ENCODE measurements at regions not wholly inside any gene's neighbourhood (a gene's known extent, or its start where the extent isn't known, plus 50 kb on each side); places are given as distances from the start of the nearest gene placed in this dataset.
A peak's percentile ranks its signal among the peaks of the same experiment; 100 is the strongest.

DNA sequence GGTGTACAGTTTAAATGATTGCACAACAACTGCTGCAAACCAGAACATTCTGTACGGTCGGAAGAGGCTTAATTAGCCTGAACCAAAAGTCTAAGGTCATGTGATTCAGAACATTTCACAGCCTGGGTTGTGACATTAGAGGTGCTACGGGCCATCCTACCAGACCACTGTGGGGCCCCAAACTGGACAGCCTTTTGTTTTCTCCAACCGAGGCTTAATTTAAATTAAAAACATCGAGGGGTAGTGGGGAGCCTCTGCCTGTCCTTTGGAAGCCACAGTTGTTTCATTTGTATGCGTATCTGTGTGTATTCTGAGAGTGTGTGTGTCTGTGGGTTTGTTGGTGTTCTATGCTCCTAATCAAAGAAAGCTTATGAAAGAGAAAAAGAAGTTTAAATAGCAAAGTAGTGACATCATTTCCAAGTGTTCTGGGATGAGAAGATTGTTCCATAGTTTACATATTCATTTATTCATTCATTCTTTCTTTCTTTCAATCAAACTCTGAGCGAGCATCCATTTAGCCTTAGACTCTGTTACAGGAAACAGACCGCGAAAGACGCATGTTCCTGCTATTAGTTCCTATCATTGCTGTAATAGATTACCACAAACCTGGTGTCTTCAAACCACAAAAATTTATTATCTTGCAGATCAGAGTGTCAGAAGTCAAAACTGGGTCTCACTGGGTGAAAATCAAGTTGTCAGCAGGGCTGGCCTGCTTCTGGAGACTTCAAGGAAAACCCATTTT, 444.8 kb downstream of the FOXO1 start:
- peak; percentile 89 for DNase-seq (ENCODE audit: low read depth)

DNA sequence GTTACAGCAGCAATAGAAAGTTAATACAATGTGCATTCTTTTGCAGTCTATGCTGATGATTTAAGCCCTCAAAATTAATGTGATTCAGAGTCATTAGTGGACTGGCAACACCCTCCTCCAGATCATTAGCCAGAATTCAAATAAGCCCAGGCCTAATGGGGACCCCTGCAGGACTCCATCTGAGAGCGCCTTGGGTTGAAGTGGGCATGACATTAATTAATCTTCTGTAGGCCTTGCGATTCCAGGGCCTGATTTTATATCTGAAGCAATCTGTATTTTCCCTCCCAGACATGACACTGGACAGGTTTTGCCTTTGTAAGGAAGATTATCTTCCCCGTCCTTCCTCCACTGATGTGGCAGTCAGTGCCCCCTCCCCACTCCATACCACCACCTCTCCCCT, 442.9 kb downstream of the FOXO1 start:
- no peak for DNase-seq (ENCODE audit: low read depth)

- peak; percentile 24 for DNase-seq (ENCODE audit: low read depth)
These were observed 437.9 kb downstream of the FOXO1 start for GRCh38 chr13:40228496-40228895.

GRCh38 chr13:40228990-40229389, 437.5 kb downstream of the FOXO1 start:
- DNase-seq (ENCODE audit: low read depth) = no peak

DNA sequence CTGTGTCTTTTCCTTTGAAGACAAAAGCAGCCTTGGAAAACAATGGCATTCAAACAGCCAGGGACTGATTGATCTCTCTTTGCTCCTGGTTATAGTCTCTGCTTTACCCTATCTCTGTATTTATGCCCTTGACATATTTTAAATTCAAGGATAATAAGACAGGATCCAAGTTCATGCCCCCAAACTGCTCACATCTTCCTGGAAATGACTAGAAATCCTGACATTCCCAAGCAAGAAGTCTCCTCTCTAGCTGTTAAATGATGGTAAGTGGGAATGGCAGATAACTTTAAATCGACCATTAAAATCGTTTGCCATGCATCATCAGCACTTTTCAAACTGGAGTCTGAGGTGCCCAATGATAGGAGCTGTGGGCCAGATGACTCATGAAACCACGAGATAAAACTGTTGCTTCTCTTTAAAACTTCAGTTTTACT, 435.6 kb downstream of the FOXO1 start:
- no peak for DNase-seq (ENCODE audit: low read depth)

DNA sequence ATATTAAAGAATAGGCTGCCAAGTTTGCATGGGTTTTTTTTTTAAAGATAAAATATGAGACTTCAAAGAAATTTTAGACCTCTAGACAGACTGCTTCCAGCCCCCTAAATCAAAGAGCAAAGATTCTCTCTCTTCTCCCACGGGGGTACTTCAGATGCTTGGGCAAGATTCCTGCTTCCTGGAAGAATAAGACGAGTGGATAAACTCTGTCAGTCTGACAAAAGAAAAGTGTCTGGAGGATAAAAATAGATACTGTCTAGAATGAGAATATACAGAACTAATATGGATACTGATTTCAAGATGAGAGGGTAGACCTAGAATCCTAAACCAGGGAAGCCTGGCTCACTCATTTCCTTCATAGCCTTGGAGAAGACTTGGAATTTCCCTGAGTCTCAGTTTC, 435.1 kb downstream of the FOXO1 start:
- no peak for DNase-seq (ENCODE audit: low read depth)

DNA sequence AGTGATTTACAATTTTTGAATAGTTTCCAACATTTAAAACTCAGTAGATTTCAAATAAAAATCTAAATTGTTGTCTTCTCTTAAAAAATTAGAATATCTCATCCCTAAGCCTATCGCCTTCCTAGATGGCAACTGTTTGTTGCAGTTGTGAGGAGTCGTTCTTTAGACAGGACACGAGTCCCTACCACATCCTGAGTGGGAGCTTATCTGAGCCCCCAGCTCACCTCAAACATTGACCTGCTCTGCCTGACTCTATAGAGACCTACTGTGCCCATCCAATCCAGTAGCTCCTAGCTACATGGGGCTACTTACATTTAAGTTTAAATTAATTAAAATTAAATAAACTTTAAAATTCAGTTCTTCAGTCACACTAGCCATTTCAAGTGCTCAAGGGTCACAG, 434.7 kb downstream of the FOXO1 start:
- DNase-seq (ENCODE audit: low read depth) = no peak

- no peak for DNase-seq (ENCODE audit: low read depth)
These were observed 434.0 kb downstream of the FOXO1 start for GRCh38 chr13:40232311-40233040.

DNA sequence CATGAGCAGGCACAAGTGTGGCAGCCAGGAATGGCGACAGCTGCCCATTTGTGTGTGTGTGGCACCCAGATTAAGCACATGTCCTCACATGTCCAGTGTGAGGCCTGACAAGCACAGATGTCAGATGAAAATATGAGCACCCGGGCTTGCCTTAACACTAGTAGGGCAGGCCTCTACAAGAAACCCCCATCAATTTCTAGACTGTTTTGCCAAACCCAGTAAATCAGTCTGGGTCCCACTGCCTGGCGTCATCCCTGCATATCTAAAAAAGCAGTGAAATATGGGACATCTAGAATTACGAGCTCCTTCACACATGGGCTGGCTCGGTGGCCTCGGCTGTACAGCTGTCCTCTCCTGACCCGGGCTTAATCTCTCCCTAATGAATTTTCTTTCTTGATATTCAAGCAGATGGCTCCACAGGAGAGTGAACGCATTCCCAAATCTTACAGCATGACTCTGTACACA, 432.7 kb downstream of the FOXO1 start:
- no peak for DNase-seq (ENCODE audit: low read depth)

DNA sequence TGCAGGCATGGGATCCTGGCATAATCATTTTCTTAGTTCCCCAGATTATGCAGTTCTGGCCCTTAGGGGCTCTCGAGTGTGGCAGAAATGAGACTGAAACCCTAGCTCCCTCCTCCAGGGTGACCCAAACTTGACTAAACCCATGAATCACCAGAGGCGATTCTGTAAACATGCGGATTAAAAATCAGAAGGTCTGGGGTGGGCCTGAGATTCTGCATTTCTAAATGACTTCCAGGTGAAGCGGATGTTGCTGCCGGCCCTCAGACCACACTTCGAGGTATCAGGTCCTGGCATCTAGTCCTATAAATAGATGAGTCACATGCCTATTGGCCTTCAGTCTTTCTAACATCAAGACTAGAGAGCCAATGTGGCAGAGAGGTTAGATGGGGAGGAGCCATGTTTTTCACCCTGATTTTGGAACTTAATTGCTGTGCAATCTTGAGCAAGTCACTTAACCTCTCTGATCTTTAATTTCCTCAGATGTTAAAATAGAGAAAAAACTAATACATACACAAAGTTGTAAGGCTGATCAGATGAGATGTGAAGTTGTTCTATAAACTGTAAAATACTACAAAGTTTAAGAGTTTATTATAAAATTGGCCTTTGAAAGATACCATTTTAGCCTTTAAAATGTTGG, 431.2 kb downstream of the FOXO1 start:
- peak; percentile 72 for DNase-seq (ENCODE audit: low read depth)

- peak; percentile 55 for DNase-seq (ENCODE audit: low read depth)
These were observed 429.8 kb downstream of the FOXO1 start for GRCh38 chr13:40236566-40237168.

DNA sequence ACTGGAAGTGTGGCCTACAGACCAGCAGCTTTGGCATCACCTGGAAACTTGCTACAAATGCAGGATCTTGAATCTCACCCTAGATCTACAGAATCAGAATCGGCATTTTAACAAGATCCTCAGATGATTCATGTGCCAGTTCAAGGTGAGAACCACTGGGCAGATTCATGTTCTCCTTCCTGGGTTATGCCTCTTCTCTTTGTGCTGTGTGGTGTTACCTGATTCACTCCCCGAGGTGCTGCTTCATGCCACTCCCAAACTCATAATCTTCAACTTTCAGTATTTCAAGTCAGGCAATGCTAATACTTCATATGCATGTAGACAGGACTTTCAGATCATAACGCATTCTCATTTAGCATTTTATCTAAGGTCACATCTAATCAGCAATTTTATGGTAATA, 427.7 kb downstream of the FOXO1 start:
- no peak for DNase-seq (ENCODE audit: low read depth)

DNA sequence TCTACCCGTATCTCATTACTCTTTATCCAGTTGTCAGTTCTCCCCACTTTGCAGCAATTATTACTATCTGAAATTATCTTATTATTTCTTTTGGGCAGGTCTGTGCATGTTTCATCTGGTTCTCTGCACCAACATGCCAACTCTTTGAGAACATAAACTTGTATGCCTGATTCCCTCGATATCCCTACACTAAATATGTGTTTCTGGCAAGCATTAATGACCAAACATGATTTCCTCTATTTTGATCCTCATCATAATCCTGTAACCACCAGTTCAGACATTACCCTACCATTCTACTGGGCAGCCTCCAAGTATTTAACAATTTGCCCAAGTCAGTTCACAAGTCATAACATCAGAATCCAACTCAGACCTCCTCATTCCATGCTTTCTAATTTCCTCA, 426.1 kb downstream of the FOXO1 start:
- DNase-seq (ENCODE audit: low read depth) = no peak

DNA sequence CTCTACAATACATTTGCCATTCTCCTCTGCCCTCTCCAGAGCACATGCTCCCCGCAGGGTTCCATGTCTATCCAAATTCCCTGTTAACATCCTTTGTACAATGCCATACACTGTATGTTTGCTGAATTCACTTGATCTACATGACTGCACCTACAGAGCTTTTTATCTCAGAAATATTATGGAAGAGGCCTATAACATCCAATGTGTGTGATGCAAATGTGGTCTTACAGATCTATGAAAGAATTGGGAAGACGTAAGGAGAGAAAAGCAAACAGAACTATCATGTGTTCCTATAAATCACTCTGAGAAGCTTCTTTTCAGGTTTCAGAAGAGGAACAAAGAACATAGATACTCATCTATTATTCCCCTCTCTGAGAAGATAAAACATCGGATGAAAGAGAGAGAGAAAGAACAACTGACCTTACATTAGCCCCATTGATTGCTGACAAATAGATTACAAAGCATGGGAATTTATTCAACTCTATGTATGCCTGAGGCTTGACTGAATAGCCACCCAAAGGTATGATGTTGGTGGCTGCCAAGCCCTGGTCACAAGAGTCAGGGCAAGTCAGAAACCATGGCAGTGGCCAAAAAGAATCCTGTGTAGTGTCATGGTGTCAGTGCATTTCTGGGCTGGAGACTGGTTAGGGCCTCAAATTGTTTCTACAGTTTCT, 425.2 kb downstream of the FOXO1 start:
- DNase-seq (ENCODE audit: low read depth) = no peak

DNA sequence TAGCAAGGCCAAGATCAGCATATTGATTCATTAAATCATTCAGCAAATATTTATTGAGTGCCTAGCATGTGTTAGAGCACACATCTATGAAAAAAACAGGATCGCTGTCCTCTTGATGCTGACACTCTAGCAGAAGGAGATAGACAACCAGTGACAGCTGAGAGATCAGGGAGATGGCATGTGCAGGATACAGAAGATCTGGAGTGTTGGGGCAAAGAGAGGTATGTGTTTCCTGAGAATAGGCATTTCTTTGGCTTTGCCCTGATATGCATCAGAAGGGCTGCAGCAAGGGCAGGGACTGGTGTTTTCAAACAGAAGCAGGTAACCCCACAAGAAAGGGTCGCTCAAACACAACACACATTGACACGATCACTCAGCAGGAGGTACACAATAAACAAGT, 423.4 kb downstream of the FOXO1 start:
- no peak for DNase-seq (ENCODE audit: low read depth)

DNA sequence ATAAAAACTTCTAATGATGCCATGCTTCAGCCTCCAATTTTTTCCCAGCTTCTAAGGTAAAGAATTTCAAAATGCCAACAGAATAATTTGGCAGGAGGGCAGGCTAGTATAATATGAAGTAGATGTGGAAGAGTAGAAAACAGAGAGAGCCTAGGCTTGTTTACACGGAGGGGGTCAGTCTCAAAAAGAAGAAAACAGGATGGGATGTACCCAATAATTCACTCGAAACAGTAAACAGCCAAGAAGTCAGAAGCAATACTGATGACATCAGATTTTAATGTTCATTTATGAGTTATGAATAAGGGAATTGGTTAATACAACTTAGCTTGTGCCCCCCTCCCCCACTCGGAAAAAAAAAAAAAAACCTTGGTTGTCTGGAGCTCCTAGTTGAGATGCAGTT, 422.5 kb downstream of the FOXO1 start:
- DNase-seq (ENCODE audit: low read depth) = no peak

DNA sequence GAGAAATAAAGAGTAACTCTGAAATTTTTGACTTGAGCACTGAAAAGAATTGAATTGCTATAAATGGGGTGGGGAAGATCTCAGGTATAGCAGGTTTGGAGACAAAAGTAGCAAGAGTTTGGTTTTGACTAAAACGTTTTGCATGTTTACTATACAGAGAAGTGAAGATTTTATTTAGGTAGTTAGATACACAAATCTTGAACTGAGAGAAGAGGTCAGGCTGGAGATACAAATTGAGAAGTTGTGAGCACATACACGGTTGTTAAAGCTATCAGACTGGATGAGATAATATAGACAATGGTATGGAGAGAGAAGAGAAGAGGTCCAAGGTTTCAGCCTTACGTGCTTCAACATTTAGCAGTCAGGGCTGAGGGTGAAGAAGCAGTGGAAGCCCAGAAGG, 420.9 kb downstream of the FOXO1 start:
- DNase-seq (ENCODE audit: low read depth) = no peak

DNA sequence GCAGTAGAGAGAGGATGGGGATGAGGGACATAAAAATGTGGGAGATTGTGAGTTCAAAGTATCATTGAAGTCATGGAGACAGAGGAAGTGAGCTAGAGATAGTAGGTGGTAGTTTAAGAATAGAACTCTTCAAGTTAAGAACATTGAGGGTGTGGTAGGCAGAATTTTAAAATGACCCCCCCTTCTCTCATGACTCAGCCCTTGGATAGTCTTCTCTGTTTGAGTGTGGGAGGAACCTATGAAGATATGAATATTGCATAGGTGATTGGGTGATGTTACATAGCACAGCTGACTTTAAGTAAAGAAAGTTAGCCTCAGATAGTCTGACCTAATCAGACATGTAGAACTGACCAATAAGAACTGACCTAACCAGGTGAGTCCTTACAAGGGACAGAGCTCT, 418.6 kb downstream of the FOXO1 start:
- no peak for DNase-seq (ENCODE audit: low read depth)

DNA sequence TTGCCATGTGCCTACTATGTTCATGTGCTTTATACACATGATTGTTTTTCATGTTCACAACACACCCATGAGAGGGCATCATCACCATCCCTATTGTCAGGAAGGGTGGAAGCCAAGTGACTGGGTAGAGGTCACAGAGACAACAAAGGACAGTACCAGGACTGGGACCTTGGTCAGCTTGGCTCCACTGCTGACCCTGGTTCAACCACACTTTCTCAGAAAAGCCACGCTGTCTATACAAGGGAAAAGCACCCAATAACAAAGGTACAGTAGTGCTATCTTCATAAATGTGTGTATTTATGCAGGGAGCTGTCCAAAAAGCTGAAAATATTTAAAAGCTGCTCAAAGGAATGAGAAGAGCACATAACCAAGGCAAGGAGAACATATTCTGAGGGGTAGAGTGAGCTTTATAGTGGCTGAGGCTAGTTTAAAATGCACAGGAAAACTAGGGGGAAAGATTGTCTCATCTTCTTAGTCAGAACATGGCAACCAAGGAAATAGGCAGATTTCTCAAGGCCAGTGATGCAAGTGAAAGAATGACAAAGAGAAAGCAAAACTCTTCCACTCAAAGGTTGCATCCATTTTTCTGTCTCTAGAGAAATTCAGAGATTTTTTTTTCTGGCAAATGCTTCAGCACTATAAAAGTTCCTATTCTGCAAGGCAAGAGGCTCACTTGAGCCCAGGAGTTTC, 415.0 kb downstream of the FOXO1 start:
- DNase-seq (ENCODE audit: low read depth) = peak; percentile 5

GRCh38 chr13:40252241-40252640, 414.2 kb downstream of the FOXO1 start:
- no peak for DNase-seq (ENCODE audit: low read depth)

- no peak for DNase-seq (ENCODE audit: low read depth)
These were observed 413.8 kb downstream of the FOXO1 start for GRCh38 chr13:40252676-40253075.

DNA sequence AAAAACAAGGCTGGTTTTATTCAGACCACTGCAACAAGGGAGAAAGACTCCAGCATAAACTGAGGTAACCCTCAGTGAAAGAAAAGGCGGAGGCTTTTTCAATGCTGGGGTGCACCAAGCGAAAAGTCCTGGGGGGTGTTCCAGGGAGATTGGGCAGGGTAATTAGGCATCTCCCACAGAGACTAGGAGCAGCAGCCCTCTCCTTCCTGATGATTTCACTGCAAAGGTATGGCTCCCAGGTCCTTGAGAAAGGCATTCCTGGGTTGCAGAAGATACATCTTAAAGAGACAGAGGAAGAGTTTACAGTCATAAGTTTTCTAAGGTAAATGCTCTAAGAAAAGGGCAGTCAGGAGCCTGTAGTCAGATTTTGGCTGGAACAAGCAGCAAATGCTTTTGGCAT, 412.0 kb downstream of the FOXO1 start:
- DNase-seq (ENCODE audit: low read depth) = no peak

Measured in fibroblast of the conjunctiva (primary cell).